A673 (cell line): ENCODE measurements at regions not wholly inside any gene's neighbourhood (a gene's known extent, or its start where the extent isn't known, plus 50 kb on each side); places are given as distances from the start of the nearest gene placed in this dataset.

Experiments
- BruUV-seq: library from RNA; stranded (reverse); fragments of 400-500 nt; replicated peaks from 2 replicates; lab custom pipeline; 2021; lab: Mats Ljungman, UMichigan
- CTCF ChIA-PET: fragments of 300-600 bp; sonication (Branson Sonifier 250); formaldehyde crosslinking; loops from one replicate; lab custom pipeline; 2022; ENCODE audit warnings: antibody characterized with exemption; lab: Charles Lee
- POLR2A ChIA-PET: fragments of 300-600 bp; sonication (Branson Sonifier 250); formaldehyde crosslinking; loops from one replicate; lab custom pipeline; 2022; ENCODE audit warnings: antibody characterized with exemption; ENCODE audit not compliant: low non-redundant PET; lab: Charles Lee
- DNase-seq: peaks from one replicate; pipeline ENCODE4 v3.0.0-alpha.2; 2015; ENCODE audit warnings: low spot score
- H3K27ac ChIP-seq: fragments of 200-600 bp; sonication (generic); 2 replicates; pipeline ENCODE4 v1.5.1; 2016; ENCODE audit warnings: mixed run types, low read depth, mild to moderate bottlenecking, mixed read lengths, antibody characterized with exemption, low read length; ENCODE audit not compliant: poor library complexity, severe bottlenecking
- H3K27me3 ChIP-seq: fragments of 200-600 bp; sonication (generic); replicated peaks from 2 replicates; pipeline ENCODE4 v1.6.1; 2017; ENCODE audit warnings: mixed run types, low read depth, mild to moderate bottlenecking, mixed read lengths, antibody characterized with exemption, low read length; ENCODE audit not compliant: insufficient read depth, poor library complexity
- H3K36me3 ChIP-seq: fragments of 200-600 bp; sonication (generic); 2 replicates; pipeline ENCODE4 v1.6.1; 2016; ENCODE audit warnings: mixed run types, mild to moderate bottlenecking, mixed read lengths, antibody characterized with exemption, low read length; ENCODE audit not compliant: insufficient read depth, poor library complexity, severe bottlenecking
- H3K4me1 ChIP-seq: fragments of 200-600 bp; sonication (generic); 2 replicates; pipeline ENCODE4 v1.6.1; 2017; ENCODE audit warnings: mixed run types, mild to moderate bottlenecking, mixed read lengths, antibody characterized with exemption, low read length; ENCODE audit not compliant: insufficient read depth, poor library complexity, severe bottlenecking
- H3K4me3 ChIP-seq: fragments of 200-600 bp; sonication (generic); 2 replicates; pipeline ENCODE4 v1.5.1; 2016; ENCODE audit warnings: low read depth, mixed run types, mild to moderate bottlenecking, mixed read lengths, low read length; ENCODE audit not compliant: poor library complexity, severe bottlenecking
- H3K9me3 ChIP-seq: fragments of 200-600 bp; sonication (generic); 2 replicates; pipeline ENCODE4 v1.6.1; 2016; ENCODE audit warnings: mixed run types, low read depth, mild to moderate bottlenecking, mixed read lengths, antibody characterized with exemption, low read length; ENCODE audit not compliant: poor library complexity, severe bottlenecking
- CTCF ChIP-seq: fragments of 300-800, 200-600 bp; sonication (generic); conservative IDR thresholded peaks from 2 replicates; pipeline ENCODE4 v1.5.1; 2017; ENCODE audit warnings: low read depth, mild to moderate bottlenecking, antibody characterized with exemption, low read length, moderate library complexity, mixed read lengths
- EZH2 ChIP-seq: fragments of 200-600 bp; sonication (generic); IDR thresholded peaks from 2 replicates; pipeline ENCODE4 v1.6.1; 2017; ENCODE audit warnings: borderline replicate concordance, low read depth, mild to moderate bottlenecking, mixed read lengths, antibody characterized with exemption, low read length; ENCODE audit not compliant: poor library complexity, severe bottlenecking
- intact Hi-C: fragments of 100-400 bp; cut with micrococcal nuclease; formaldehyde crosslinking; loops from one replicate; pipeline ENCODE4 v1.10.0; 2022; ENCODE audit not compliant: unreplicated experiment

GRCh38 chr6:44704240-44705150, 317.0 kb downstream of the CDC5L start:
- H3K27me3 ChIP-seq, result no peaks in the 10 kb centered on the region
- TF ChIP-seq EZH2, result no peak
- no peak for TF ChIP-seq CTCF
- CTCF ChIA-PET, result no interaction called here
- POLR2A ChIA-PET, result no interaction called here
- no peak overlapping the region for H3K27ac ChIP-seq
- H3K9me3 ChIP-seq, result no peaks in the 10 kb centered on the region
- no peaks in the 10 kb centered on the region for H3K36me3 ChIP-seq
- H3K4me3 ChIP-seq, result no peak overlapping the region
- intact Hi-C loops, result no loop called here
- BruUV-seq, result no TSS peak
- no peaks in the 10 kb centered on the region for H3K4me1 ChIP-seq
- no peak for DNase-seq

- DNase-seq, result no peak
- Histone ChIP-seq H3K4me1 (no peaks in the 10 kb centered on the region), H3K4me3 (no peak overlapping the region), H3K27me3 (no peaks in the 10 kb centered on the region), H3K27ac (no peak overlapping the region), H3K9me3 (no peaks in the 10 kb centered on the region), H3K36me3 (no peaks in the 10 kb centered on the region)
- ChIA-PET CTCF (no interaction called here), POLR2A (no interaction called here)
- intact Hi-C loops, result no loop called here
- BruUV-seq, result no TSS peak
- TF ChIP-seq EZH2 (no peak), CTCF (no peak)
These were observed 318.1 kb downstream of the CDC5L start for GRCh38 chr6:44705596-44705995.

GRCh38 chr6:44706011-44706410, 318.5 kb downstream of the CDC5L start:
- no peak for DNase-seq
- Histone ChIP-seq H3K9me3 (no peaks in the 10 kb centered on the region), H3K36me3 (no peaks in the 10 kb centered on the region), H3K4me3 (no peak overlapping the region), H3K27ac (no peak overlapping the region), H3K27me3 (no peaks in the 10 kb centered on the region), H3K4me1 (no peaks in the 10 kb centered on the region)
- TF ChIP-seq EZH2, result no peak
- no peak for TF ChIP-seq CTCF
- no TSS peak for BruUV-seq
- ChIA-PET CTCF (no interaction called here), POLR2A (no interaction called here)
- intact Hi-C loops, result no loop called here
